GM12891 (cell line): ENCODE measurements at regions not wholly inside any gene's neighbourhood (a gene's known extent, or its start where the extent isn't known, plus 50 kb on each side); places are given as distances from the start of the nearest gene placed in this dataset.

Experiments
- POLR2A ChIP-seq: IDR thresholded peaks from 2 replicates; pipeline ENCODE4 v1.6.1; 2011; ENCODE audit warnings: low read depth, low read length, control low read depth
- POLR2AphosphoS5 ChIP-seq: IDR thresholded peaks from 2 replicates; pipeline ENCODE4 v1.6.1; 2011; ENCODE audit warnings: low read depth, low read length, control low read depth
- TAF1 ChIP-seq: IDR thresholded peaks from 2 replicates; pipeline ENCODE4 v1.6.1; 2011; ENCODE audit warnings: low read depth, low read length, control low read depth

- no peak for TF ChIP-seq POLR2A
- TF ChIP-seq TAF1: no peak
- TF ChIP-seq POLR2AphosphoS5: no peak
Measured at GRCh38 chr11:113538451-113539412, 63.5 kb upstream of the DRD2 start.
